ENCODE measurements at regions not wholly inside any gene's neighbourhood (a gene's known extent, or its start where the extent isn't known, plus 50 kb on each side); places are given as distances from the start of the nearest gene placed in this dataset.
"Not testable (repeated sequence)": the region's sequence is repeated elsewhere in the genome, so short reads cannot be mapped to it uniquely, and the experiment has no call there.

DNA sequence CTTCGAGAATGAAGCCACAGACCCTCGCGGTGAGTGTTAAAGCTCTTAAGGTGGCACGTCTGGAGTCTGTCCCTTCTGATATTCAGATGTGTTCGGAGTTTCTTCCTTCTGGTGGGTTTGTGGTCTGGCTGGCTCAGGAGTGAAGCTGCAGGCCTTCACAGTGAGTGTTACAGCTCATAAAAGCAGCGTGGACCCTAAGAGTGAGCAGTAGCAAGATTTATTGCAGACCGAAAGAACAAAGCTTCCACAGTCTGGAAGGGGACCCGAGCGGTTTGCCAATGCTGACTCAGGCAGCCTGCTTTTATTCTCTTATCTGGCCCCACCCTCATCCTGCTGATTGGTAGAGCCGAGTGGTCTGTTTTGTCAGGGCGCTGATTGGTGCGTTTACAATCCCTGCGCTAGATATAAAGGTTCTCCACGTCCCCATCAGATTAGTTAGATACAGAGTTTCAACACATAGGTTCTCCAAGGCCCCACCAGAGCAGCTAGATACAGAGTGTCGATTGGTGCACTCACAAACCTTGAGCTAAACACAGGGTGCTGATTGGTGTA is 758.1 kb downstream of the SLC6A15 start:
- DNase-seq (ENCODE audit: low spot score) = not testable (repeated sequence)

DNA sequence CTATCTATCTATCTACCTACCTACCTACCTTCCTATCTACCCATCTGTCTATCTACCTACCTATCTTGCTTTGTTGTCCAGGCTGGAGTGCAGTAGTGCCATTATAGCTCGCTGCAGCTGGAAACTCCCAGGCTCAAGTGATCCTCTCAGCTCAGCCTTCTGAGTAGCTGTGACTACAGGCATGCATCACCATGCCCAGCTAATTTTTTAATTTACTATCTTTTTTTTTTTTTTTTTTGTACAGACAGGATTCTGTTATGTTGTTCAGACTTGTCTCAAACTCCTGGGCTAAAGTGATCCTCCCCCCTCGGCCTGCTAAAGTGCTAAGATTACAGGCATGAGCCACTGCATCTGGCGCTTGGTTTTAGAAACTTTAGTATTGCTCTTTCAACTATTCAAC is 762.4 kb downstream of the SLC6A15 start:
- DNase-seq (ENCODE audit: low spot score) = no peak

DNA sequence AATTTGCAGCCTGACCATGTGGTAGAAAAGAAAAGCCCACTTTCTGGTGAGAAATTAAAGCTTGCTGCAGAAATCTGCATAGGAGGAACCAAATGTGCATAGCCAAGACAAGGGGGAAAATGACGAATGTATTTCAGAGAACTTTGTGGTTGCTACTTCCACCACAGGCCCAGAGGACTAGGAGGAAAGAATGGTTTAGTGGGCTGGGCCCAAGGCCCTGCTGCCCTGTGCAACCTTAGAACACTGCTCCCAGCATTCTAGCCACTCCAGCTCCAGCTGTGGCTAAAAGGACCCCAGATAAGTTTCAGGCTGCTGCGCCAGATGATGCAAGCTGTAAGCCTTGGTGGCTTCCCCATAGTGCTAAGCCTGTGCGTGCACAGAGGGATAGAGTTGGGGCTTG is 764.3 kb downstream of the SLC6A15 start:
- DNase-seq (ENCODE audit: low spot score) = no peak

DNA sequence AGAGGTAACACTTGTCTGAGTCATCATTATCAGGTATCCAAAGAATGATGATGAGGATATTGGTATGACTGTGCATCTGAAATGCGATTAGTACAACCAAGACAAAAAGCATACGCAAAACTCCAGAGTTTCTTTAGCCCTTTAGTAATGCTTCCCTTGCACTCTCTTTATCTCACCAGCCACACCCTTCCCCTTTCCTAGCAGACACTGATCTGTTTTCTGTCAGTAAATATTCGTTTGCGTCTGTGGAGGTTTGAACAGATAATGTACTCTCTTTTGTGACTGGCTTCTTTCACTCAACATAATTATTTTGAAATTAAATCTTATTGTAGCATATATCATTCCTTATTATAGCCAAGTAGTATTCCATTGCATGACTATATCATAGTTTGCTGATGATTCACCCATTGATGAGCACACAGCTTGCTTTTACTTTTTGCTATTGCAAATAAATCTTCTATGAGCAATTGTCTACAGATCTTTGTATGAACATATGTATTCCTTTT is 775.7 kb downstream of the SLC6A15 start:
- DNase-seq (ENCODE audit: low spot score) = peak; percentile 98

DNA sequence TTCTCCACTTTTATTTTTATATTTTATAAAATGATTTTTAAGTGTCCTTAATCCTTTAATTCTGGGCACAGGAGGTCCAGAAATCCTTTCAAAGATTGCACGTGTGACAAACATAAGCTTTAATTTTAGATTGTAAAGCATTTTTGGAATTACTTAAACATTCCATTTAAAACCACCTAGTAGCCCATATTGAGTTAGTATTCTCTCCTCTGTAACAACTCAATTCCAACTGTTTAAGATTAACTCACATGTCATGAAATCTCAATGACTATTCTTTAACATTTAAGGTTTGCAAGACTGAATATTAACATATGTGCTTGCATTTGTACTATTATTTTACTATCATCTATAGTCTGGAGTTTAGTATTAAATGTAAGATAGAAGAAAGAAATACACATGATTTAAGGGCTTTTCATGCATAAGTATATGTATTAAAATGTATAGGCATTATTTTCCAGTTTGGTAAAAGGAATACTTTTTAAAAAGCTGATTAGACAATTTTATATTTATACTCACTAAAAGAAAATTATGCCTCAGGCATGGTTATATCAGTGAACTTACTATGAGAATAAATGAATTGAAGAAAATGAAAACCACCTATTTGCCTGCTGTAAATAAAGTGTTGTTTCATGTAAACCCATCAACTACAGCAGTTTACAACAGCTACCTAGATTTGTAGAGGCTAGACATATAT is 776.9 kb downstream of the SLC6A15 start:
- DNase-seq (ENCODE audit: low spot score) = no peak

DNA sequence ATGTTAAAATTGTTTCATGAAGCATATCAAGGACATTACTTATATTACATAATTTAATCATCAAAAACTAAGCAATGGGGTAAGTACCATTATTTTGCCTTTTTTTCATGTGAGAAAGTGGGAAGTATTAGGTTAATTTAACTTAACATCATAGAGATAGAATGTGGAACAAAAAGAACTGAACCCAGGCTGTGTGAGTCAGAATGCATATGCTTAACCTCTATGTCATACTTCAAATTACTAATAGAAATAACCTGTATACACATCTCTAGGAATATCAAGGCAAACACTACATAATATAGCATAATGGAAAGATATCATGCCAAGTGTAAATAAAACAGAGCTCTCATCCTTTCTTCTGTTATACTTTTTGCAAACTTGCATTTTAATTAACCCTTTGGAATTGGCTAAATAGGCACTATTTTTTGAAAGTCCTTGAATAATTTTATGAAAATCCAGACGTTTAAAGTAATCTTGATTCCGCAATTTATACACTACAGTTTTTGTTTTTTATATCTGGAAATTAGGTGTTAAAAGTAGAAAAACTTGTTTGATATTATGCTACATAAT is 777.7 kb downstream of the SLC6A15 start:
- no peak for DNase-seq (ENCODE audit: low spot score)

DNA sequence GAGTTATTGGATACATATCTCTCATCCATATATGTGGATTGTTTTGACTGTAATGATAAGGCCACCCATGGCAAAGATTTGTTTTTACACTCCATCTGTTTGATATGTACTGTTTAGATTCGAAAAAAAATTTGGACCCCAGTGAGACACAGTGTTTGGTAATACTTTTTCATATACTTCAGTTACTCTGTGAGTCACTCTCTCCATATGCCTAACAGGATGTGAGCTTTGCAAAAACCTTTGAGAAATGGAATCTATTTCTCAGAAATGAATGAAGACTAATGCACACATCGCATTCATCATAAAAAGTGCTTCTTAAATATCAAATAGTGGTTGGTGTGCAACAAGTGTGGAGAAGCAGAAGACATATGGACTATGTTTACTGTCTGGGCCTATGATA is 781.5 kb downstream of the SLC6A15 start:
- no peak for DNase-seq (ENCODE audit: low spot score)

DNA sequence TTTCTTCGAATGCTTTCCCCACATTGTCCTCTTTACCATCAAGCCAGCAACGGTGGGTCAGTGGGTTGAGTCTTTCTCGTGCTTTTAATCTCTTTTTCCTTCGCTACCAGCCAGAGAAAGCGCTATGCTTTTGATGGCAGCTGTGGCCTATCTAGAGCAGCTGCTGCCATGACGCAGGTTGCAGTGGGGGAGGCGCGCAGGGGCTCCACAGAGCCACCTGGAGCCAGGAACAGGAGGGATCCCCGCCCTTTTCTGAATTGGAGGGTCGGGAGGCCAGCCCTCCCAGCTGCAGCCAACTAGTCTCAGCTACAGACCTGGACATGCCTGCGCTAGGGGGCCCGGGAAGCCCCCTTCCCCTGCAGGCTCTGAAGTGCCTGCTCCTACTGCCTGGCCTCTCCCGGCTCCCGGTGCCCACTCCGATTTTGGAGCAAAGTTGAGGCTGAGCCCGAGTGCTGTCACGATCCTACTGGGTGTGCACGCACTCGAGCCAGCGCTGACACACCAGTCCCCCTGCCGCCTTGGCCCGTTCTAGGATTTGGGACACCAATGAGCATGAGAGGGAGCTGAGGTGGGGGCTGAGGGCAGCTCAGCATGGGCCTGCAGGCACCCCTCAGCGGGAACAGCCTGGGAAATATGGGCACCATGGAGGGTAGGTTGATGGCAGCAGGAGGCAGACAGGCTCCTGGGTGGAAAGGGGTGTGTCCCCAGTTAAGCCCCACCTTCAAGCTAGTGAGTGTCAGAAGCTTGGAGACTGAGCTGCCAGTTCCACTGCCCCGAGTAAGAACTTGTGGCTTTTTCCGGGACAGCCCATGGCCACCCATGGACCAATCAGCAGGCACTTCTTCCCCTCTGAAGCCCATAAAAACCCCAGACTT is 784.2 kb downstream of the SLC6A15 start:
- DNase-seq (ENCODE audit: low spot score) = no peak

DNA sequence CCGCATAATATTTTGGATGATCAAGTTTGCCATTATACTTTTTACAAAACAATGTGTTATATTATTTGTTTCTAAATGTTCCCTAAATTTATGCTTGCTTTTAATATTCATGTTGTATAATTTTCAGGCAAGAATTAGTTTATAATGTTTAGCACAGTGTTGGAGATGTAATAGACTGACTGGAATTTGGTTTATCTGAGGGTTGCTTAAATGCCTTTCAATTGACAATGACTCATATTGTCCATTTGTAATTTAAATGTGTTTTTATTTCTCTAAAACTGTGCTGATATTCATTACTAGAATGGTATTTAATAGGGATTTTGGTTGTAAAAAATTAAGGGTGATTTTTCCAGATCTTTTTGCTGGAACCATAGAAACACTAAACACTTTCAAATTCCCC is 788.4 kb downstream of the SLC6A15 start:
- no peak for DNase-seq (ENCODE audit: low spot score)

DNA sequence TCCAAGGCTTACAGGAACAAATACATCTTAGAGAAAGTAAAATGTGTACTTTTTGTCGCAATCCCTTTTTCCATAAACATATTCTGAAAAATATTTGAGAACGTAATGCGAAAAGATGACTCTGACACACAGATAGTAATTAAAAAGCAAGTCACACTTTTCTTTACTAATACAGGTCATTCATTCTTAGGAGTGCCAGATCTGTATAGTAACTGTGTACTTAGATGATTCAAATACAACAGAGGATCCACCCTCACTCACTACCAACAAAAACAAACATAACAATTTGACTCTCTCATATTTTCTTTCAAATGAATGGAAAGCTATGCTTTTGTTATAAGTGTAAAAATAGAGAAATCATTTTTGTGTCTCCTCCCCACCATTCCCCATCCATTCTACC is 795.4 kb downstream of the SLC6A15 start:
- DNase-seq (ENCODE audit: low spot score) = no peak

DNA sequence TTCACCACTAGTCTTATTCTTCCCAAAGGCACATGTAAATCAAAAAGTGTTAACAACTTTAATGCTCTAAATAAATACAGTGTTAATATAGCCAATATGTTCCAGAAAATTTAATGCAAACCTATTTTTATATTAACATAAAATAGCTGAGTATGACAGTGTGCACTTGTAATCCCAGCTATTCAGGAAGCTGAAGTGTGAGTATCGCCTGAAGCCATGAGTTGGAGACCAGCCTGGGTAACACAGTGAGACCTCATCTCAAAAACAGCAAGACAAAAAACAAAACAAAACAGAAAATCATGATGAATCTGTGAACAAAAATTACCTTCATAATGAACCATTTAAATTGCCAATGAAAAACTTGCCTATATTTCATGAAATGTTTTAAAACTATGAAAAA is 798.9 kb downstream of the SLC6A15 start:
- DNase-seq (ENCODE audit: low spot score) = no peak

DNA sequence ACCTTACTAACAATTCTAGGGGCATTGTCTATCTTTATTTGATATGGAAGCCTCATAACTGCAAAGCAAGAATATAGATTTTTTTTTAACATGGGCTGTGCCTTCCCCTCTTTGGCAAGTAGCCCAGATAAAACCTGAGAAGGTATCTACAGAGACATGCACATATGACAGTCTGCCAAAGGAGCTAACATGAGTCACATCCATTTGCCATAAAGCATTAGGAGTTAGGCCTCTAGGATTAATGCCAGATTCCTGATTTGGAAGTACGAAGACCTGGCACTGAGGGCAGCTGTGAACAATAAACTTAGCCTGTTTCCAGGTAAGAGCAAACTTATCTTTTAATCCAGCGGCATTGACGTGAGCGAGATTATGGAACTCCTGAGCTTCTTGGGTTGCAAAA is 808.7 kb downstream of the SLC6A15 start:
- not testable (repeated sequence) for DNase-seq (ENCODE audit: low spot score)

DNA sequence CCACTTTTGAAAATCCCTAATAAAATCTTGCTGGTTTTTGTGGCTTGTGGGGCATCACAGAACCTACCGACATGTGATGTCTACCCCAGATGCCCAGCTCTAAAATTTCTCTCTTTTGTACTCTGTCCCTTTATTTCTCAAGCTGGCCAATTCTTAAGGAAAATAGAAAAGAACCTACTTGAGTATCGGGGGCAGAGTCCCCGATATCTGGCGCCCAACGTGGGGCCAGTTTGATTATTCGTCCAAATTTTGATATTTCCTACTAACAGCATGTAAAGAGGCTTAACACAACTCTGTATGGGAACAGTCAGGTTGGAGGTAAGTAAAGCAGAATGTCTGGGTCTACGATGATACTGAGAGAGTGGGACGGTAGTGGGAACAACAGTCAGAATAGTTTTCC is 810.6 kb downstream of the SLC6A15 start:
- DNase-seq (ENCODE audit: low spot score) = not testable (repeated sequence)

DNA sequence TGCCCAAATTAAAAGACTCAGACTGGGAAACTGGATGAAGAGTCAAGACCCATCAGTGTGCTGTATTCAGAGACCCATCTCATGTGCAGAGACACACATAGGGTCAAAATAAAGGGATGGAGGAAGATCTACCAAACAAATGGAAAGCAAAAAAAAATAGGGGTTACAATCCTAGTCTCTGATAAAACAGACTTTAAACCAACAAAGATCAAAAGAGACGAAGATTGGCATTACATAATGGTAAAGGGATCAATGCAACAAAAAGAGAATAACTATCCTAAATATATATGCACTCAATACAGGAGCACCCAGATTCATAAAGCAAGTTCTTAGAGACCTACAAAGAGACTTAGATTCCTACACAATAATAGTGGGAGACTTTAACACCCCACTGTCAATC is 813.0 kb downstream of the SLC6A15 start:
- DNase-seq (ENCODE audit: low spot score) = not testable (repeated sequence)

DNA sequence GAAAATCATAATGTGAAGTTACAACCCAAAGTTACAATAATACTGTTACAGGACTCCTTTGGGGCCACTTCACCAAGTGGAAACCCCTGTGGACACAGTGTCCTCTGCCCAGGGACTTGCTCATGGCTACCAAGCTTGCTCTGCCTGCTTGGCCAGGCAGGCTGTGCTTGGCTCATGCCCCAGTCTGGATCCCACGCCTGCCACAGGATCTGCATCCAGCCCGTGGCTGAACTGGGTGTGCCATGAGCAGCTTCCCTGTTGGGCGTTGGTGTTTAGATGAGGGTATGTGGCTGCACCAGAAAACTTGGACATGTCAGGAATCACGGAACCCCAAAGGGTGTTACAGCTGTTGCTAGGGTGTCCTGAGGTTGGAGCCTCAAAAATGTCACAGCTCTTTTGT is 820.9 kb downstream of the SLC6A15 start:
- DNase-seq (ENCODE audit: low spot score) = no peak

DNA sequence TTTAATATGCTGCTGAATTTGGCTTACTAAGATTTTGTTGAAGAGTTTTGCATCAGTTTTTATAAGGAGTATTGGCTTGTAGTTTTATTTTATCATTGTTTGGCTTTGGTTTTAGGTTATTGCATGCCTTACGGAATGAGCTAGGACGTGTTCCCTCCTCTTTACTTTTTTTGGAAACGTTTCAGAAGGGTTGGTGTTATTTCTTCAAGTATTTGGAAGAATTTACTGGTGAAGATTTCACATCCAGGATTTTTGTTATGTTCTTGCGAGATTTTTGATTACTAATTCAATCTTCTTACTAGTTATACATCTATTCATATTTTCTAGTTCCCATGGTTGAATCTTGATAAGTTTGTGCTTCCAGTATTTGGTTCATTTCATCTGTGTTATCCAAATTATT is 823.2 kb downstream of the SLC6A15 start:
- DNase-seq (ENCODE audit: low spot score) = no peak

DNA sequence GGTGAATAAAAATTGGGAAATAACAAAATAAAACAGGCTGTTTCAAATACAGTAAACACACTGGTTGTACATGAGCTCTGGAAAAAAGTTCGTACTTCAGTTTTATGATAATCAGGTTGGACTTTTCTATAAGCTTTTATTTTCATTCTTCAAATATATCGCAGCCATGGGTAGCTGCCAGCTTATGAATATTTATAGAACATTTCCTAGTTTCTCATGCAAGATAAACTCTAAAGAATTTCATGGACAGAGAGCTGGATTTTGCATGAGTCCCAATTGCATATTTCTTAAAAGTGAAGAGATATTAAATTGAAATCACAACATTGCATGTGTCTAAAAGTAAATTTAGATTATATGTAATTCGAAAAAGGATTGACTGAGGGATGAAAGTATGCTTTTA is 827.6 kb downstream of the SLC6A15 start:
- no peak for DNase-seq (ENCODE audit: low spot score)

DNA sequence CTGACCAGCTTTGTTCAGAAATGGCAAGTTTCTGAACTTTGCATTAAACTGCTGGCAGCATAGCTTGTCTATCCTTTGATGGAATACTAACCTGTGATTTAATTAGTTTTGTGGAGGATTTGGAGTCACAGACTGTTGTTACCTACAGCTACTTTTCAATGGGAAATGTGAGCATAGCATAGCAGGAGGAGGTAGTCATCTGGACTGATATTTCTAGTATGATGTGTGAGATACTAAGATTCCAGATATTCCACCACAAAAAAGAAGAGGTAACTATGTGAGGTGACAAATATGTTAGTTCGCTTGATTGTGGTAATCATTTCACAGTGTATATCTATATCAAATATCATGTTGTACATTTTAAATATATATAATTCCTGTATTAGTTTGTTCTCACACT is 833.0 kb downstream of the SLC6A15 start:
- DNase-seq (ENCODE audit: low spot score) = no peak

DNA sequence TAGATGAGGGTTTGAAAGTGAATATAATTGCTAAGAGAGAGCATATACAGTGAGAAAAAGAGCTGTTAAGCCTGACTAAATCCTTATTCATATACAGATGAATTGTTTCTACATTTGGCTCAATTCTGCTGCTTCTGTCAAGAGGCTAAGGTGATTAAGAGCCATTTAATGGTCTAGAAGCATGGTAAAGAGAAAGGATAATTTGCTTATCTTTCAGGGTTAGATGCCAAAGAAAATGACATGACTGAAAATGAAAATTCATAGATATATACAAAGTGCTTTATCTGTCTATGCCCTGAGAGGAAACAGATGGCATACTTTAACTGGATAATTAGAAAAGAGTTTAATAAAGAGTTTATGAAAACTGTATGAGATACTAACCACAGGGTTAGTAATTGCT is 834.9 kb downstream of the SLC6A15 start:
- DNase-seq (ENCODE audit: low spot score) = peak; percentile 92

DNA sequence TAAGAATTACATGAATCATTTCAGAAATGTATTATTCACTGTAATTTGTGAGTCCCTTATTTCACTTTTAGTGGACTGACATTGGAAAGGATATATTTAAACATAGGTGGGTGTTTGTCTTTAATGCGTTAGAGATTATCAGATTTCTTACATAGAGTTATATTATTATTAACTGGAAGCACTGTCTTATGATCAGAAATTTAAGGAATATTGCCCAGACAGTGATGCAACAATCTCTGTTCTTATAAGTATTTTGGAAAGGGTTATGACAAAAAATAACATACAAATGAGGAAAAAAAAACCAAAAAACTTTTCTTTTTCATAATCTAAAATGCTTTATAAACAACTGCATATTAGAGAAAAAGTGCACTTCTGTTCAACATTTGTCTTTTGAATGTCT is 836.6 kb downstream of the SLC6A15 start:
- DNase-seq (ENCODE audit: low spot score) = no peak

DNA sequence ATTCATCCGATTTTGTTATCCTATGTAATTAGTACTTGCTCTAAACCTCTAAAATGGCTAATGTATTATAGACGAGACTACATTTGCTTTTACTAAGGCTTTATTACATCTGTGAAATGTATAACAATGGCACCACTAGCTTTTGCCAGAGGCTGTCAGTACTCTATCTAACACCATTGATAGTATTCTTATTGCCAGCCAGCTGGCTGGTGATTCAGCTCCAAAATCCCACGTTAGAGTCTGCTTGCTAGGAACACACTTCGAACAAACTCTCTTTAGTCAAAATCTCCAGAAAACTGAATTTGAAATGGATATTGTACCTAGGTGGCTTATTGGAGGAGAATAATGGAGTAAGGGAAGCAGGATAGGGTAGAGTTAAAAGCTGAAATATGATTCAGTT is 839.2 kb downstream of the SLC6A15 start:
- no peak for DNase-seq (ENCODE audit: low spot score)

DNA sequence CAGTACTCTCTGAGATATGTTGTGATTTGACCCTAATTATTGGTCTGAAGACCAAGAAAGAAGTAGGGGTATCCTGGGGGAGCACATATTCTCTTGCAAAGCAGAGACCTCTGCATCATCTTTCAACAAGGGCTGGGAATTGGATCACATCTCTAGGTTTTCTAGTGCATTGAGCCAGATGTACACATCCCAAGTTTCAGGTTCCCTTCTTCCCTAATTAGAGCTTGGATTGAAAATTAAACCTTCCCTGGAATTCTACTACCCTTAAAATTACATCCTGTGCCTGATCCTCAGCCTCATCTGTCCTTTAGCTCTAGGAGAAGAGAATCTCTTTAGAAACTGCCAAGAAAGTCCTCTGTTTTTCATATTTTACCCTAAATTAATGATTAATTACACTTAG is 839.6 kb downstream of the SLC6A15 start:
- DNase-seq (ENCODE audit: low spot score) = no peak
